Esophagus muscularis mucosa (tissue), 4 donors: ENCODE measurements at regions not wholly inside any gene's neighbourhood (a gene's known extent, or its start where the extent isn't known, plus 50 kb on each side); places are given as distances from the start of the nearest gene placed in this dataset.

Source experiments
- CTCF ChIP-seq, 3 experiments: fragments of 200-600 bp in 2 of 3; fragments of 450-650 bp in 1 of 3; sonication (generic) in 2 of 3; IDR thresholded peaks; one replicate each; pipeline ENCODE4 v1.5.1; 2017 to 2019; ENCODE audit warnings: antibody characterized with exemption in 3 of 3, mild to moderate bottlenecking in 2 of 3, moderate library complexity in 1 of 3
- EP300 ChIP-seq: sonication (generic); formaldehyde crosslinking; IDR thresholded peaks from one replicate; pipeline ENCODE4 v1.6.1; 2017; ENCODE audit warnings: antibody characterized with exemption
- POLR2A ChIP-seq: fragments of 450-650 bp; IDR thresholded peaks from one replicate; pipeline ENCODE4 v1.6.1; 2017; ENCODE audit warnings: antibody characterized with exemption, moderate library complexity, mild to moderate bottlenecking, low read depth
- POLR2AphosphoS5 ChIP-seq, 2 donors: sonication (generic); formaldehyde crosslinking; IDR thresholded peaks; one replicate each; pipeline ENCODE4 v1.6.1; 2017; ENCODE audit warnings: antibody characterized with exemption in 2 of 2

- no peak for TF ChIP-seq CTCF (IDR thresholded peaks at IDR 0.05)
- TF ChIP-seq POLR2AphosphoS5 (IDR thresholded peaks at IDR 0.05): no peak
- TF ChIP-seq EP300: no peak
- TF ChIP-seq POLR2A: no peak
Observed at GRCh38 chr10:36336315-36336714, 694.2 kb upstream of the FZD8 start.
